Spinal cord (tissue), 9 donors: ENCODE measurements at regions not wholly inside any gene's neighbourhood (a gene's known extent, or its start where the extent isn't known, plus 50 kb on each side); places are given as distances from the start of the nearest gene placed in this dataset.

Experiments used
- DNase-seq, 6 donors: peaks; one replicate each; pipeline versions ENCODE4 v3.0.0 to v3.0.0-alpha.2; 2013 to 2015; ENCODE audit warnings: low spot score in 6 of 6, low read depth in 4 of 6
- H3K27ac ChIP-seq: one replicate; pipeline ENCODE4 v1.5.1; 2013; ENCODE audit warnings: low read depth, low read length, control low read depth
- H3K27me3 ChIP-seq: one replicate; pipeline ENCODE4 v1.6.1; 2013; ENCODE audit warnings: low read length; ENCODE audit not compliant: control insufficient read depth, insufficient read depth
- H3K36me3 ChIP-seq: one replicate; pipeline ENCODE4 v1.6.1; 2013; ENCODE audit warnings: low read length; ENCODE audit not compliant: control insufficient read depth, insufficient read depth
- H3K4me1 ChIP-seq: one replicate; pipeline ENCODE4 v1.6.1; 2013; ENCODE audit warnings: low read length; ENCODE audit not compliant: control insufficient read depth, insufficient read depth
- H3K4me3 ChIP-seq: one replicate; pipeline ENCODE4 v1.5.1; 2013; ENCODE audit warnings: low read depth, low read length, control low read depth
- H3K9me3 ChIP-seq: one replicate; pipeline ENCODE4 v1.6.1; 2013; ENCODE audit warnings: low read length; ENCODE audit not compliant: control insufficient read depth, insufficient read depth
- WGBS: methylation state at CpG from one replicate; pipeline ENCODE4 v1.1.5; 2013; ENCODE audit warnings: missing lambda C conversion rate; ENCODE audit not compliant: insufficient coverage; 5-methylcytosine and 5-hydroxymethylcytosine counted together
- donor health status: healthy.

DNA sequence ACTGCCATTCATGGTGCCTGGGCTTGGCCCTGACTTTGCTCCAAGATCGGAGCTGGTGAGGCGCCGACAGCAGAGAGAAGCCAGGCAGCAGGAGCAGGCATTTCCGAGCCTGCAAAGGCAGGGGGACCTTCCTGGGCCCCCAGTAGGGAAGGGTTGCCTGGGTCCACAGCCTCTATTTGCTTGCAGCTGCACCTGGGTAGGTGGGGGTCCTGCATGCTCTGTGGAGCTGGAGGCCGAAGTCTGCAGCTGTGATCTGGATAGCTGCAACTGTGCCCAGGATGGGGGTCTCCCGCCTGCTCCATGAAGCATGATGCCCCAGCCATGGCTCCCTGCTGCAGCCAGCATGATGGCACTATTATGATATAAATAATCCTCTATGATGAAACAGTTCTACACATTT lies 2144.2 kb downstream of the PCDH9 start:
- Histone ChIP-seq H3K4me1 (no peaks in the 10 kb centered on the region), H3K27me3 (no peaks in the 10 kb centered on the region), H3K27ac (no peak overlapping the region), H3K4me3 (no peak overlapping the region), H3K9me3 (no peaks in the 10 kb centered on the region), H3K36me3 (no peaks in the 10 kb centered on the region)
- WGBS, result 100% methylated on average over 4 of the region's 6 CpGs
- DNase-seq, result no peak

DNA sequence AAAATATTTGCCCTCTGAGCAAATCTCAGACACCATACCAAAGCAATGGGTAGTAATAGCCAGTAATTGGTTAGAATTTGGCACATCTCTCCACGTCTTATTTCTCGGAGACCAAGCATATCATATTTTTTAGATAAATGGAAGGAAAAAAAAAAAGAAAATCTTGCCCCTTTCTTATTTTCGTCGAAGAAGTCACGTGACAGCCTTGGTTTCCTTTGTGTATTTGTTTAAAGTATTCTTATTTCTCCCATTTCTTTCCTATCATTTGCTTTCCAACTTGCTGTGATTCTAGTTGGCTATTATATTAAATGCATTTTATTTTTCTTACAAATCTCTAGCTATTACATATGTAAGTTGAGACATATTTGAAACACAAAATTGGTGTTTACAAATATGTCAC lies 2155.9 kb downstream of the PCDH9 start:
- no peaks in the 10 kb centered on the region for H3K4me1 ChIP-seq
- WGBS, result no CpG with 5 or more reads among the region's 5 CpGs
- DNase-seq, result no peak
- no peaks in the 10 kb centered on the region for H3K36me3 ChIP-seq
- H3K27ac ChIP-seq, result no peak overlapping the region
- no peaks in the 10 kb centered on the region for H3K27me3 ChIP-seq
- H3K9me3 ChIP-seq, result no peaks in the 10 kb centered on the region
- no peak overlapping the region for H3K4me3 ChIP-seq

DNA sequence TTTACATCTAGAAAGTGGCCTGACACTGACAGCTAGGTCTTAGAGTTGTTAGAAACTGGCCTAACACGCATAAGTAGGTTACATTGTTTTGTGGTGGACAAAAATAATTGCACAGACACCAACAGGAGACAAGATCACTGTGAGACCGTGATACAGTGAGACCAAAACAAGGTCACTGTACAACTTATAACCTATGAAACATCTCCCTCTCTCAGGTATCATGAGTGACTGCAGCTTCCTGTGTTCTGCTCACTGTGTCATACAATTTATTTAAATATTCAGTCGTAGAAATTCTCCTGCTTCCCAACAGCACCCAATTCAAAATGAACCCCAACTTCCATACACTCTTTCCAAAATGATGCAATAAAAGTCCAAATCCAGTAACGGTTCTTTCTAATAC lies 2165.2 kb downstream of the PCDH9 start:
- no peaks in the 10 kb centered on the region for H3K9me3 ChIP-seq
- WGBS, result 88% methylated on average over 2 of the region's 4 CpGs

DNA sequence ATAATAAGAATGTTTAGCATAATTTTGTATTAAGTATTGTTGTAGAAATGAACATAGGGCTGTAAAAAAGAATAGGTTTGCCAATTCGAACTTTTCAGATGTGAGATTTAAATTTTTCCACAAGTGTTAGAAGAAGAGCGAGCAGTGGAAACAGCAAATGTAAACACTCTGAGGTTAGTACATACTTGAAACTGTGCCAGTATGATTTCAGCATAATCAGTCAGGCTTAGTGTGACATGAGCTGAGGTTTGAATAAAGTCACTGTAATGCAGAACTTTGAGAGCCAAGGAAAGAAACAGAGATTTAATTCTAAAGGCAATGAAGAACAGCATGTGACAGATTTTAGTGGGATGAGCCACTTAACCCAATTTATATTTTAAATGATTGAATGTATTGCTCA lies 2166.4 kb downstream of the PCDH9 start:
- no peak overlapping the region for H3K27ac ChIP-seq
- no peaks in the 10 kb centered on the region for H3K9me3 ChIP-seq
- peak in 1 of 6 donors; percentile 10 for DNase-seq
- H3K36me3 ChIP-seq, result no peaks in the 10 kb centered on the region
- no peaks in the 10 kb centered on the region for H3K4me1 ChIP-seq
- no peak overlapping the region for H3K4me3 ChIP-seq
- WGBS, result no CpG with 5 or more reads among the region's 2 CpGs
- H3K27me3 ChIP-seq, result no peaks in the 10 kb centered on the region

More for the DNA sequence above, 2165.2 kb downstream of the PCDH9 start:
- H3K4me1 ChIP-seq, result no peaks in the 10 kb centered on the region
- no peaks in the 10 kb centered on the region for H3K27me3 ChIP-seq
- H3K36me3 ChIP-seq, result no peaks in the 10 kb centered on the region
- no peak overlapping the region for H3K4me3 ChIP-seq
- no peak overlapping the region for H3K27ac ChIP-seq
- DNase-seq, result no peak

DNA sequence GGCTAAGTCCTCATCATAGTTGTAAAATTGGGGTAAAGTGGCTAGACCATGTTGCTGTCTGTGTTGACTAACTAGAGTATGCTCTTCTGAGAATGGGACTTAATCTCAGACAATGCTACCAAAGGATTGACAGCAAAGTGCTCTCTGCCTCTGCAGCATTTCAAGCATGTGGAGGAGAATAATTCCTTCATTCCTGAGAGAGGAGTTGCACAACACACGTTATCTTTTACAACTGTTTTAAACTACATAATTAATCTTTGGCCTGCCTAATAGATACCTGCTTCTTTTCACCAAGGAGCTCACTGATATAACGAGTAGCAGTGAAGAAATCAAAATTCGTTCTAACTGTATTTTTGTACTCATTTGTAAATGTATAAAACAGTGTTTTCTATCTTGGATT lies 2172.2 kb downstream of the PCDH9 start:
- WGBS, result no CpG with 5 or more reads among the region's 3 CpGs
- DNase-seq, result no peak
- no peak overlapping the region for H3K4me3 ChIP-seq
- H3K4me1 ChIP-seq, result no peaks in the 10 kb centered on the region
- no peaks in the 10 kb centered on the region for H3K36me3 ChIP-seq
- H3K27me3 ChIP-seq, result no peaks in the 10 kb centered on the region
- H3K27ac ChIP-seq, result no peak overlapping the region
- H3K9me3 ChIP-seq, result no peaks in the 10 kb centered on the region

DNA sequence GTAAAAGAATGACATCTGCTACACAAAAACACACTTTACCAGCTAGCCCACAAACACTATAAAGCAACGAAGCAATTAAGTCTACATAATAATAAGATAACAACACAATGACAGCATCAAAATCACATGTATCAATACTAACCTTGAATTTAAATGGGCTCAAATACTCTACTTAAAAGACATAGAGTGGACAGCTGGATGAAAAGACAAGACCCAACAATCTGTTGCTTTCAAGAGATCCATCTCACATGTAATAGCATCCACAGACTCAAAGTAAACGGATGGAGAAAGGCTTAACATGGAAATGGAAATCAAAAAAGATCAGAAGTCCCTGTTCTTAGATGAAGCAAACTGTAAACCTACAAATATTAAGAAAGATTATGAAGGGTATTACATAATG lies 2175.9 kb downstream of the PCDH9 start:
- H3K27me3 ChIP-seq, result no peaks in the 10 kb centered on the region
- H3K4me1 ChIP-seq, result no peaks in the 10 kb centered on the region
- H3K9me3 ChIP-seq, result no peaks in the 10 kb centered on the region
- no peak overlapping the region for H3K4me3 ChIP-seq
- DNase-seq, result no peak
- no CpG with 5 or more reads among the region's 2 CpGs for WGBS
- H3K36me3 ChIP-seq, result no peaks in the 10 kb centered on the region
- no peak overlapping the region for H3K27ac ChIP-seq

DNA sequence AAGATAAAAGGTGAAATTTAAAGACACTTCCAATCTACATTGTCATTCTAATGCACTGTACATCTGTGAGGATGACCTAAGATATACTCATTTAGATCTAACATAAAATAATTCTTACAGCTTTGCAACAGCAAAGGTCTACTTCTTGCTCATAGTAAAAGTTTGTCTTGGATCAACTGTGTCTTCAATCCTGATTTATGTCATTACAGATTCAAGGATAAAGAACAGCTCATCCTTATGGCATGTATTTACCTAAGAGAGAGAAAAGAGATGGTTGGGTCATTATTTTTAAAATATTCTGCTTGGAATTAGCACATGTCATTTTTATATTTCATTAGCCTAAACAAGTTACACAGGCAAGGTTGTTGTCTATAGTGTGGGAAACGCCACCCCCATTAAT lies 2193.1 kb downstream of the PCDH9 start:
- Histone ChIP-seq H3K9me3 (no peaks in the 10 kb centered on the region), H3K36me3 (no peaks in the 10 kb centered on the region), H3K27me3 (no peaks in the 10 kb centered on the region), H3K4me1 (no peaks in the 10 kb centered on the region), H3K27ac (no peak overlapping the region), H3K4me3 (no peak overlapping the region)
- no CpG with 5 or more reads among the region's 1 CpG for WGBS
- no peak for DNase-seq

DNA sequence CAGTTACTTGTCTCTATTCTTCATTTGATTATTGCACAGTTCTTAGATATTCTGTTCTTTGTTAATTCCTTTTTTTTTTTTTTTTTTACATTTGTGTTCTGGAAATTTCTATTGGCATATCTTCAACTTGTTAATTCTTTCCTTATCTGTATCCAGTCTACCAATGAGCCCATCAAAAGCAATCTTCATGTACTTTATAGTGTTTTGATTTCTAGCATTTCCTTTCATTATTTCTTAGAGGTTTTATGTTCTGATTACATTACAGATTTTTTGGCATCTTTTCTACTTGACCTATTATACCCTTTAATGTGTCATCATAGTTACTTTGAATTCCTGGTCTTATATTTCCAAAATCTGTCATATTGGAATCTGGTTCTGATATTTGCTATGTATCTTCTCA lies 2194.8 kb downstream of the PCDH9 start:
- no peak overlapping the region for H3K27ac ChIP-seq
- H3K4me1 ChIP-seq, result no peaks in the 10 kb centered on the region
- no peaks in the 10 kb centered on the region for H3K9me3 ChIP-seq
- H3K36me3 ChIP-seq, result no peaks in the 10 kb centered on the region
- DNase-seq, result no peak
- no peak overlapping the region for H3K4me3 ChIP-seq
- no peaks in the 10 kb centered on the region for H3K27me3 ChIP-seq

DNA sequence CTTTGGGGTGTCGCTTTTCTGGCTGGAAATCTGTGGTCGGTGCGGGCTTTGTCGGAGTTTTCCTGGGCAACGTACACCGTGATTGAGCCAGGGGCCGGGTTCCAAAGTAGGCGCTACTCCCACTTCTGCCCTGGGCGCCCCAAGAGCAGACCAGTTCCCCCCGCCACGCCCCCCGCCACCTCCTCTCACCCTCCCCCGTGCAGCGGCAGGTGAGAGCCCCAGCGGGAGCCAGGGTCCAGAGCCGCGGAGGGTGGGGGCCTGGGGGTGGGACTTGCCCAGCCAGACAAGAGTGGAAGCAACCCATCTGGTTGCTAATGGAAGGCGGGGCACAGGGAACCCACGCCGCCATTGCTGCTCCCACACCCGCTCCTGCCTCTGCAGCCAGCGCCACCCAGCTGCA lies 2195.9 kb downstream of the PCDH9 start:
- no peaks in the 10 kb centered on the region for H3K4me1 ChIP-seq
- H3K4me3 ChIP-seq, result no peak overlapping the region
- H3K9me3 ChIP-seq, result no peaks in the 10 kb centered on the region
- no peak for DNase-seq
- H3K36me3 ChIP-seq, result no peaks in the 10 kb centered on the region
- H3K27ac ChIP-seq, result no peak overlapping the region
- no peaks in the 10 kb centered on the region for H3K27me3 ChIP-seq
- 95% methylated on average over 11 of the region's 22 CpGs for WGBS

DNA sequence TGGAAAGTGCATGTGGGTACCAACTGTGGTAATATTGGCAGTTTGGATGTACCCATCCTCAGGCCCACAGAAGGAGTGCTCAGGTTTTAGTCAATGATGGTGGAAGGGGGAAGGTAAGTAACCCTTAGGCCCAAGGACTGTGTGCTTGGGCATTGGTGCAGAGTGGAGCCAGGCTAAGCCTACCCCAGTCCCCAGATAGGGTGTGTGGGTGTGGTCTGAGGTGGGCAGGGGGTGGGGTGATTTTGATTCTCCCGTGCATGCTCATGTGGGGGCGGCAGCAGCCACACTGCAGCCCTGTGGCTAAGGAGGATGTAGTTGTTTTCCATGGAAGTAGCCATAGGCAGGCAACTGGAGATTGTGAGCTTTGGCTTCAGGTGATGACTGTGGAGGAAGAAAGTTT lies 2197.3 kb downstream of the PCDH9 start:
- Histone ChIP-seq H3K4me1 (no peaks in the 10 kb centered on the region), H3K4me3 (no peak overlapping the region), H3K36me3 (no peaks in the 10 kb centered on the region), H3K27me3 (no peaks in the 10 kb centered on the region), H3K9me3 (no peaks in the 10 kb centered on the region), H3K27ac (no peak overlapping the region)
- 79% methylated on average over 2 of the region's 2 CpGs for WGBS
- no peak for DNase-seq
